Breast epithelium (tissue), 4 donors: ENCODE measurements at regions not wholly inside any gene's neighbourhood (a gene's known extent, or its start where the extent isn't known, plus 50 kb on each side); places are given as distances from the start of the nearest gene placed in this dataset.

ENCODE experiments used
- DNase-seq, 2 donors: peaks; one replicate each; pipeline ENCODE4 v3.0.0-alpha.2; 2019; ENCODE audit warnings: low spot score in 2 of 2
- H3K27ac ChIP-seq, 2 donors: fragments of 200-600 bp; sonication (generic) in 1 of 2; one replicate each; pipeline ENCODE4 v1.5.1; 2016 to 2019; ENCODE audit warnings: mild to moderate bottlenecking in 1 of 2
- H3K27me3 ChIP-seq, 2 donors: fragments of 200-600 bp; sonication (generic) in 1 of 2; one replicate each; pipeline versions ENCODE4 v1.5.1 to v1.6.0; 2017 to 2019; ENCODE audit warnings: control low read depth in 1 of 2, mild to moderate bottlenecking in 1 of 2
- H3K36me3 ChIP-seq: fragments of 200-600 bp; one replicate; pipeline ENCODE4 v1.5.1; 2019
- H3K4me1 ChIP-seq, 2 donors: fragments of 200-600 bp; sonication (generic); one replicate each; pipeline ENCODE4 v1.5.1; 2016 to 2019; ENCODE audit warnings: control low read depth in 1 of 2
- H3K4me3 ChIP-seq, 3 donors: fragments of 200-600 bp; sonication (generic); 1 replicate in 2 of 3; 2 replicates in 1 of 3; pipeline ENCODE4 v1.5.1; 2016 to 2019; ENCODE audit warnings: mild to moderate bottlenecking in 3 of 3, moderate library complexity in 2 of 3
- H3K9me3 ChIP-seq, 2 donors: fragments of 200-600 bp; sonication (generic) in 1 of 2; one replicate each; pipeline ENCODE4 v1.5.1; 2016 to 2019; ENCODE audit warnings: control low read depth in 1 of 2
- CTCF ChIP-seq, 3 donors: fragments of 450-650 bp; IDR thresholded peaks; one replicate each; pipeline ENCODE4 v1.5.1; 2016 to 2017; ENCODE audit warnings: antibody characterized with exemption in 3 of 3, mild to moderate bottlenecking in 3 of 3, moderate library complexity in 3 of 3
- POLR2A ChIP-seq: fragments of 450-650 bp; IDR thresholded peaks from one replicate; pipeline ENCODE4 v1.6.1; 2016; ENCODE audit warnings: antibody characterized with exemption, mild to moderate bottlenecking, moderate library complexity
- POLR2AphosphoS5 ChIP-seq, 3 donors: sonication (generic); formaldehyde crosslinking; IDR thresholded peaks; one replicate each; pipeline ENCODE4 v1.6.1; 2017; ENCODE audit warnings: antibody characterized with exemption in 3 of 3
- intact Hi-C: fragments of 100-400 bp; cut with DNase I; formaldehyde crosslinking; loops from one replicate; pipeline ENCODE4 v1.15.1; 2023; ENCODE audit warnings: low total_unique reads

- Histone ChIP-seq H3K27ac (no peak overlapping the region), H3K9me3 (no peaks in the 10 kb centered on the region), H3K27me3 (no peaks in the 10 kb centered on the region), H3K36me3 (no peaks in the 10 kb centered on the region), H3K4me3 (no peak overlapping the region), H3K4me1 (peaks cover 0 to 4% of the 10 kb centered on the region in 2 donors)
- no peak for DNase-seq
- intact Hi-C loops = no loop called here
- TF ChIP-seq POLR2AphosphoS5 (IDR thresholded peaks at IDR 0.05) (no peak), CTCF (IDR thresholded peaks at IDR 0.05) (no peak), POLR2A (no peak)
These were observed 79.6 kb upstream of the CTTNBP2NL start for GRCh38 chr1:112316254-112316913.

- peaks cover 0 to 4% of the 10 kb centered on the region in 2 donors for H3K4me1 ChIP-seq
- no peaks in the 10 kb centered on the region for H3K36me3 ChIP-seq
- intact Hi-C loops = no loop called here
- DNase-seq = no peak
- no peak overlapping the region for H3K4me3 ChIP-seq
- H3K27ac ChIP-seq = peak overlapping the region in 1 of 2 donors; percentile 45
- no peaks in the 10 kb centered on the region for H3K9me3 ChIP-seq
- H3K27me3 ChIP-seq = no peaks in the 10 kb centered on the region
- no peak for TF ChIP-seq POLR2A
These were observed 78.9 kb upstream of the CTTNBP2NL start for GRCh38 chr1:112317140-112317539.

GRCh38 chr1:112317611-112318062, 78.4 kb upstream of the CTTNBP2NL start:
- Histone ChIP-seq H3K4me3 (no peak overlapping the region), H3K27me3 (no peaks in the 10 kb centered on the region), H3K4me1 (peaks cover 0 to 4% of the 10 kb centered on the region in 2 donors), H3K27ac (peak overlapping the region; percentile 40 to 45), H3K36me3 (no peaks in the 10 kb centered on the region), H3K9me3 (no peaks in the 10 kb centered on the region)
- DNase-seq = no peak
- intact Hi-C loops = no loop called here
- TF ChIP-seq POLR2A = no peak

GRCh38 chr1:112318263-112318662, 77.8 kb upstream of the CTTNBP2NL start:
- no peaks in the 10 kb centered on the region for H3K27me3 ChIP-seq
- intact Hi-C loops = no loop called here
- no peaks in the 10 kb centered on the region for H3K36me3 ChIP-seq
- no peak overlapping the region for H3K4me3 ChIP-seq
- no peak for DNase-seq
- TF ChIP-seq CTCF (IDR thresholded peaks at IDR 0.05) = no peak
- no peak for TF ChIP-seq POLR2A
- TF ChIP-seq POLR2AphosphoS5 (IDR thresholded peaks at IDR 0.05) = no peak
- H3K9me3 ChIP-seq = no peaks in the 10 kb centered on the region
- H3K4me1 ChIP-seq = peaks cover 0 to 4% of the 10 kb centered on the region in 2 donors
- peak overlapping the region; percentile 34 to 69 for H3K27ac ChIP-seq

GRCh38 chr1:112318698-112319370, 77.2 kb upstream of the CTTNBP2NL start:
- Histone ChIP-seq H3K9me3 (no peaks in the 10 kb centered on the region), H3K36me3 (no peaks in the 10 kb centered on the region), H3K4me1 (peaks cover 0 to 4% of the 10 kb centered on the region in 2 donors), H3K27me3 (no peaks in the 10 kb centered on the region), H3K4me3 (no peak overlapping the region), H3K27ac (peak overlapping the region; percentile 34 to 69)
- DNase-seq = no peak
- intact Hi-C loops = no loop called here
- TF ChIP-seq POLR2AphosphoS5 (IDR thresholded peaks at IDR 0.05) = no peak
- TF ChIP-seq CTCF (IDR thresholded peaks at IDR 0.05) = no peak
- no peak for TF ChIP-seq POLR2A

- H3K27me3 ChIP-seq = no peaks in the 10 kb centered on the region
- no peak for TF ChIP-seq CTCF (IDR thresholded peaks at IDR 0.05)
- TF ChIP-seq POLR2AphosphoS5 (IDR thresholded peaks at IDR 0.05) = no peak
- TF ChIP-seq POLR2A = no peak
- H3K4me1 ChIP-seq = peaks cover 0 to 4% of the 10 kb centered on the region in 2 donors
- H3K4me3 ChIP-seq = no peak overlapping the region
- H3K9me3 ChIP-seq = no peaks in the 10 kb centered on the region
- no peaks in the 10 kb centered on the region for H3K36me3 ChIP-seq
- peak in 1 of 2 donors; percentile 59 for DNase-seq
- intact Hi-C loops = loop anchor here (5.0 kb wide), 1 partner anchor 782 kb away; no protein-coding TSS in a partner anchor
- no peak overlapping the region for H3K27ac ChIP-seq
These were observed 76.5 kb upstream of the CTTNBP2NL start for GRCh38 chr1:112319371-112320040.
